A549 (cell line): ENCODE measurements at regions not wholly inside any gene's neighbourhood (a gene's known extent, or its start where the extent isn't known, plus 50 kb on each side); places are given as distances from the start of the nearest gene placed in this dataset.

ENCODE experiments used
- CTCF ChIP-seq: fragments of >200 bp; sonication (Bioruptor Twin); formaldehyde crosslinking; IDR thresholded peaks from 3 replicates; pipeline ENCODE4 v1.5.1; 2016
- E2F6 ChIP-seq: IDR thresholded peaks from 2 replicates; pipeline ENCODE4 v1.6.1; 2012; ENCODE audit warnings: low read depth, borderline replicate concordance
- FOSL2 ChIP-seq, 2 experiments: fragments of 450-650 bp in 1 of 2; fragments of >200 bp in 1 of 2; sonication (Bioruptor Twin) in 1 of 2; formaldehyde crosslinking; IDR thresholded peaks; 2 replicates each; pipeline versions ENCODE4 v1.5.0 to v1.6.1; 2016 to 2020; ENCODE audit warnings: mild to moderate bottlenecking in 1 of 2, moderate library complexity in 1 of 2
- HDAC2 ChIP-seq: fragments of 200-600 bp; sonication (generic); IDR thresholded peaks from 2 replicates; pipeline ENCODE4 v1.6.1; 2016
- HOXA7 ChIP-seq: fragments of 250-450 bp; sonication (Bioruptor Pico); IDR thresholded peaks from 2 replicates; pipeline ENCODE4 v1.5.0; 2020; ENCODE audit warnings: mild to moderate bottlenecking, moderate library complexity
- MAX ChIP-seq: IDR thresholded peaks from 2 replicates; pipeline ENCODE4 v1.6.1; 2012
- MAZ ChIP-seq: fragments of 150-350 bp; IDR thresholded peaks from 2 replicates; pipeline ENCODE4 v1.6.1; 2014; ENCODE audit warnings: antibody characterized with exemption, low read depth, low read length, borderline replicate concordance
- PHF8 ChIP-seq: fragments of 200-600 bp; sonication (generic); IDR thresholded peaks from 2 replicates; pipeline ENCODE4 v1.6.1; 2016; ENCODE audit warnings: low read depth, mild to moderate bottlenecking, antibody characterized with exemption, moderate library complexity, borderline replicate concordance
- POLR2A ChIP-seq: IDR thresholded peaks from 2 replicates; pipeline ENCODE4 v1.6.1; 2012; ENCODE audit warnings: mild to moderate bottlenecking, low read length
- RAD21 ChIP-seq, 2 experiments: fragments of >200 bp in 1 of 2; sonication (Bioruptor Twin) in 1 of 2; formaldehyde crosslinking in 1 of 2; IDR thresholded peaks in 1 of 2; conservative IDR thresholded peaks in 1 of 2; 2 replicates in 1 of 2; 3 replicates in 1 of 2; pipeline ENCODE4 v1.6.1; 2012 to 2018; ENCODE audit warnings: inconsistent platforms in 1 of 2
- REST ChIP-seq: fragments of 200-600 bp; sonication (generic); IDR thresholded peaks from 2 replicates; pipeline ENCODE4 v1.6.1; 2016; ENCODE audit warnings: antibody characterized with exemption, mild to moderate bottlenecking, moderate library complexity
- RNF2 ChIP-seq: fragments of 200-600 bp; sonication (generic); IDR thresholded peaks from 2 replicates; pipeline ENCODE4 v1.6.1; 2016; ENCODE audit warnings: low read depth, mild to moderate bottlenecking, antibody characterized with exemption, moderate library complexity, borderline replicate concordance
- SMC3 ChIP-seq: fragments of >200 bp; sonication (Bioruptor Twin); formaldehyde crosslinking; IDR thresholded peaks from 3 replicates; pipeline ENCODE4 v1.6.1; 2018; ENCODE audit warnings: inconsistent platforms
- USF2 ChIP-seq: fragments of 450-650 bp; IDR thresholded peaks from 2 replicates; pipeline ENCODE4 v1.6.1; 2014; ENCODE audit warnings: antibody characterized with exemption

GRCh38 chr10:91690996-91691676 lies 58.3 kb upstream of the PPP1R3C start:
- TF ChIP-seq CTCF: no peak
- TF ChIP-seq USF2: no peak
- TF ChIP-seq SMC3: no peak
- no peak for TF ChIP-seq RAD21 (conservative IDR thresholded peaks at IDR 0.05 in 1 of 2, IDR thresholded peaks at IDR 0.05 in 1 of 2)
- TF ChIP-seq E2F6: no peak
- no peak for TF ChIP-seq HDAC2
- TF ChIP-seq REST: no peak
- TF ChIP-seq HOXA7 (CRISPR knock-in tag): no peak
- no peak for TF ChIP-seq FOSL2 (IDR thresholded peaks at IDR 0.05)
- no peak for TF ChIP-seq FOSL2 (CRISPR knock-in tag; IDR thresholded peaks at IDR 0.05)
- TF ChIP-seq MAX: no peak
- no peak for TF ChIP-seq POLR2A
- TF ChIP-seq MAZ: no peak
- TF ChIP-seq PHF8: no peak
- TF ChIP-seq RNF2: no peak
